GM04504 (cell line): ENCODE measurements at regions not wholly inside any gene's neighbourhood (a gene's known extent, or its start where the extent isn't known, plus 50 kb on each side); places are given as distances from the start of the nearest gene placed in this dataset.

ENCODE experiments used
- DNase-seq: peaks from one replicate; pipeline ENCODE4 v3.0.0-alpha.2; 2012; ENCODE audit warnings: low read depth

DNA sequence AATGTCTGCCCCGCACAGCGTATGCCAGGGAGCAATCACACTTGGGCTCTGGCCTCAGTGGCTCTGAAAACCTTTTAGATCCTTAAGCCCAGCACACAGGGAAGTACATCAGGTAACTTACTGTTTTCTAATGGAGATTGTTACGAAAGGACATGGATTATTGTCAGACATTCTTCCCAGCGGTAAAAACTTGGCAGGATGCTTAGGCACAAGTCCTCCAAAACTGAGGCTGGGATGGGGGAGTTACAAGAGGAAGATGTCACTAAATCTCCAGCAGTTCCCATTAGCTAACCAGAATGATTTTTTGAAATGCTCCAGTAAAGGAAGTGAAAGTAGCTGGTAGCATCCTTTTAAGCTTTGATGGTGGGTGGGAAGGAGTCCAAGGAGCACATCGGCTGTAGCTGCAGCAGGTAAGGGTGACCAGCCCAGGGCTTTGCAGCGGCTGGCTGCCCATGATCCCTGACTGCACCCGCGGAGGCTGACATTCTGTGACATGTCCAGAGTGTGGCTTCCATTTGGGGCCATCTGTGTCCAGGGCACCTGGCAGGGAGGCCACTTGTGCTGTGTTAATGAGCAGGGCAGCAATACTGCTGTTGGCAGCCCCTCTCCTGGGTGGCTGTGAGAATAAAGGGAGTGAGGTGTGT lies 165.8 kb downstream of the GADD45G start:
- DNase-seq, result no peak

DNA sequence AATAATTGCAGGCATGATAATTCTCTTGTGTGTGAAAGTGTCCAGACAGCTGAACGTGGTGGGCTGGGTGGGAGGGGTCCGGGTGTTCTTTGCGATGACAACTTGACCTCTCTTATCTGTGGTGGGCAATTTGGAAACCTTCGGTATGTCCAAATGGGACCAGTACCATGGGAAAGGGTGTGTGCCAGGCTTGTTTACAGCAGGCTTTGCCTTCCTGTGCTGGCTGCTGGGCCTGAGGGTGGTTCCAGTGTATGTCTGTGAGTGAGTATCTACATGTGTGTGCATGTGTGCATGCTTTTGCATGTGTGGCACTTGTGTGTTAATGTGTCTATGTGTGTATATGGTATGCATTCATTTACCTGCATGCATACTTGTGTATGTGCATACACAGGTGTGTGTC lies 166.4 kb downstream of the GADD45G start:
- DNase-seq, result no peak

DNA sequence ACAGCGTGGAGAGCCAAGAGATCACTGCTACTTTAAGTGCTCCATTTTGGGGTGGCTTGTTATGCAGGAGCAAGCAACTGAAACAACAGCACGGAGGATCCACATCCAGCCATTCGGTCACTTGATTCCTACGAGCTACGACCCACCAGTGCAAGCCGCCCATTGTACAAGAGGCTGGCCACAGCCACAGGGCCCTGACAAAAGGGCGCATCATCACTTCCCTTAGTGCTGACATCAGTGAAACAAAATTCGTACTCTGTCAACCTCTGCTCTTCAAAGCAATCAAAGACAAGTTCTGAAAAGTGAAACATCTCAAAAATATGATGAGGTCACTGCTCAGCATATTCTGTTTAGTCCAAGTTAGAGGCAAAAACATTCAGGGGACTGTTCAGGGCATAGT lies 168.4 kb downstream of the GADD45G start:
- DNase-seq, result no peak

DNA sequence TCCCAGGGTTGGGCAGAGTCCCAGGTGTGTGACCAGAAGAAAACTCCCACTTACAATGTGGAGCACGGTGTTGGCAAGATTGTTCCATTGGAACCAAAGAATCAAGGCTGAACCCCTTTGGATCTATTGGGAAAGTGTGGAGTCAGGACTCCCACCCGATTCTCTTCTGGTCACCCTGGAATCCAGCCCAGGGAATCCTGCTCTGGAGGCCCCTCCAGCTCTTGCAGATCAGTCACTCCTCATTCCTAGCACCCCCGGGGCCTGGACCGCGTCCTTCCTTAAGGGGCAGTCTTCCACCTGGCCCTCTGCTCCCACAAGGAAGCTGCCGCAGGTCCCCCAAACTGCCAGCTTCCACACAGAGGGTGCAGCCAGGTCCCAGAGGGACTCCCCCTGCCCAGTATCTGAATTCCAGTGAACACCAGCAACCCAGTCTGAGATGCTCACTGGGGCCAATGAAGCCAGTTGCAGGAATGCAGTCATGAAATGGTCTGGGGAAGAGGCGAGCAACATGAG lies 170.1 kb downstream of the GADD45G start:
- no peak for DNase-seq

DNA sequence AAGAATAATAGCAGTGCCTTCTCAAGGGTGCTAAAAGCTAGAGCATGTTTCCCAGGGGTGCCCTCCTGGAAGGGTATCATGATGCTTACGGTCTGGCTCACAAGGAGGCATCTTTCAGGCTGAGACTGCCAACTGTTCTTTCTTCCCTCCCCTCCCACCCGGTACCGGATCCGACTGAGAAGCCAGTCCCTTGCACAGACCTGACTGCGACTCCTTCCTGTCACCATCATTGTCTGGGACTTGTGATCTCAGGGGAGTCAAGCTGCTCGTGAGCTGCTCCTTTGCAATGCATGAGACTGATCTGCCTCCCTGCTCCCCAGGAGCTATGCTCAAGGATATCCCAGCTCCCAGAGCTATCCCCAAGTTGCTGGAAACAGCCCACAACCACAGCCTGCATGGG lies 170.8 kb downstream of the GADD45G start:
- DNase-seq, result no peak

DNA sequence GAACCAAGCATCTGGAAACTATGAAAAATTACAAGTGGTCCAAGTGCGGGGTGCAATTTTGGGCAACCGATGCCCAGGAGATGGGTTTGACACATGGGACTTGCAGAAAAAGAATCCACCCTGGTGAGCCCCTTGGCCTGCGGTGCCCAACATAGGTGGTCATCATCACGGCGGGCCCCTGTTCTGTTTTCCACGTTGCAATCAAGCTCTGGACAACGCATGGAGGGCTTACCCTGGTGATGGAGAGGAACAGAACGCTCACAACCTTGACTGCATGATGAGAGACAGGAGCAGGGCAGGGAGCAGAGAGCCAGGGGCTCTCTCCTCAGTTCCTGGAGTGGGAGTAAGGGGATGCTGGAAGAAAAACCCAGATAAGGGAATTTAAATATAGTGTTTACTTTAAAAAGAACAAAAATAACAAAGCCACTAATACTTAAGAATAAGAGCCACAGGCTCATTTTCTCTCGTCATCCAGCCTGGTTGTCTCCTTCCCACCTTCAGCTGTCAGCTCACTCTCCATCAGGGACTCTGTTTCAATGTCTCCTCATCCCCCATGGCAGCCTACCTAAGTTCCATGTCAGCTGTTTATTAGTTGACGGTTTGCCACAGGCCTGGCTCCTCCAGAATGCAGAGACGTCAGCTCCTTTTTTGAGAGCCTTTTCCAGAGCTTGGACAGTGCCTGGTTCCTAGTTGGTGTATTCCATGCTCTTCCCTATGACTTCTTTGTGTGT lies 172.1 kb downstream of the GADD45G start:
- no peak for DNase-seq

DNA sequence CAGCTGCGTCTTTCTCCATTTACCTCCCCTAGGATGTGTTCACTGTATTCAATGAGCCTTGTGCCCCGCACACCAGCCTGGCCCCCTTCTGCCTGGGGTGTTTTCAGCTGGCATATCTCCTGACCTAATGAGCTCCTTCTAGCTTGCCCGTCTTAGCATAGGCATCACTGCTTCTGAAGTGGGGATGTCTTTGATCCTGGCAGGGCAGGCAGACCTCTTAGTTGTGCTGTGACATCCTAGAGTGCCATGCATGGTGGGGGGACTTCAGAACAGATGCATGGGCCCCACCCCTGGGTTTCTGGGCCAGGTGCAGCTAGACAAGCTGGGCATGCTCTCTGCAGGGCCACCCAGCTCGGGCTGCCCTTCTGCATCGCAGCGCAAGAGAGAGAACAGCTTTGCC lies 172.7 kb downstream of the GADD45G start:
- DNase-seq, result no peak

DNA sequence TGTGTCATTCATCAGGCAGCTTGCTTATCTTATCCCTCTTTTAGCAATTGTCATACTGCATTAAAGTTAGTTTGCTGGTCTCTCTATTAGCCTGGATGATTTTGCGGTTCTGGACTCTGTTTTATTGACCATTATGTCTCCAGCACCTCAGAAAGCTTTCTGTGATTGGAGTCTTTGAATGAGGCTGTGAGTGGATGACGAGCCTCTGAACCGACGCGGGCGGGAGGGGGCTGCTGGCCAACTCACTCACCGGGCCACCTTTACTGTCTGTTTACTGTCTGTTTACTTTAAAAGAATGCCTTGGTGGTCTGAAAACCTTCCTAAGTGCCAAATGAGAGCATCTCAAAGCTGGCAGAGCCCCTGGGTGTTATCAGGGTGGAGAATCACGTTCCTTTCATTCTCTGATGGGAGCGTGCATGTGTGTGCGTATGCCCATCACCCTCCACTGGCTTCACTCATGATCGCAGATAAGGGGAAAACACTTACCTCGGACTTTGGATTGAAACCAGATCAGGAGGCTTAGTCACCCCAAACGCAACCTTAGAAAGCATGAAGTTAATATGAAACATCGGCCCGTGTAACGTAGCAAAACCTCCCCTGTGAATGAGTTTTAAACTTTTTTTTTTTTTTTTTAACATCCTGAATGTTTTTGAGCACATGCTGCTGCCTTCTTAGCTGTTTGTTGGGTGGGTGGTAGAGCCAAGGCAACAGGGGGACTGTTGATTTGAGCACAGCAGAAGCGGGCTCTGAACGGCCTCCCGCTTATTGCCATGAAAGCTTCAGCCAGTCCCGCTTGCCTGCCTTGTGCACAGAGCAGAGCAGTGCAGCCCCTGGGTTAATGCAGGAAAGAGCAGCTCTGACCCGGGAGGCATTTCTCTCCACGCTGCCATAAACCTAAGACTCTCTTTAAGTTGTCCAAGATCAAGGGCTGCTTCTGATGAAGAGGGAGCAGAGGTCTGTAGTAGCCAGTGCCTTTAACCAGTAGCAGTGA lies 173.6 kb downstream of the GADD45G start:
- DNase-seq, result no peak

DNA sequence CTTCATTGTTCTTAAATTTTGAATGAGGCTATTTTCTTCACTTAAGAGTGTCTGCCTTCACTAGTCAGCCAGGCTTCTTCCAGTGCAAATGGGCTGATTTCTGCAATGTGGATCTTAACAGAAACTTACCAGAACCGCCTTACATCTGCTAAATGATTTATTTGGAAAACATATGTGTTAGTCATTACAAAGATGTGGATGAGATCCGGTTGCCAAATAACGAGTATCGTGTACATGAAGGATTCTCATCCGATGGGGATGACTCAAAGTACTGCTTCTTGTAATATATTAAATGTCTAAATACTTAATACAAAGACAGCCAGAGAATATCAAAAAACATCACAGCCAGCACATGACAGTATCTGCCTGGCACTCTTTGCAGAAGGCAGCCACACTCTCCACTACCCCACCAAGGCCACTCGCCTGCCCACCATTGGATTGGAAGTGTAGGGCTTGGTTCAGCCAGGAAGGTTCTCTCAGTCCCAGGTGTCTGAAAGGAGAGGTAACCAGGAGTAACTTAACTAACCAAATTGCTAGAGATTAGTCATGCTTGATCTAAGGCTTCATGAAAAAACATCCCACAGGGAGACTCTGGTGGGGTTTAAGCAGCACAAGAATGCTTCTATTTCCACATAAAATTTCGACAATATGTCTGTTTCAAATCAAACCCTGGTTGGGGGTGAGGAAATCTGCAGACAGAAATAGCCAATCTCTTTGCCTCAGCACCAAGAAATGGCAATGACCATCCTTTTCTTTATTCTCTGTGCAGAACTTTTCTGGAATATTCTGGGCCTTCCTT lies 174.8 kb downstream of the GADD45G start:
- DNase-seq, result no peak

DNA sequence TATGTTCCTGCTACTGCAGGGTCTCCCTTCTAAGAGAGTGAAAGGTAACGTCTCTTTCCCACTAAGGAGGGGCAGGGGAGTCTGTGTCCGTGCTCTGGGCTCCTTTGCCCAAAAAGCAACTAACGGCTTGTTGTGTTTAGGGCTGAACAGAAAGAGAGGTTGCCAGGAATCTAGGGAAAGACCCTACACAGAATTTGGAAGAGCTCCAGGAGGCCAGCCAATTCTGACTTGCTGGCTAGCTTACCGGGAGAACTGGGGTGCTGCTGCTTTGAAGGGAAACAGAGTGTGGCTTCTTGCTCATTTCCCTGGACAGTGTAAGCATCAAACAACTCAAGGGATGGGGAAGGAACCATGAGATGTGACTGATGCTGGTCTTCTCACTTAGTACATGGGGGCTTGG lies 176.1 kb downstream of the GADD45G start:
- DNase-seq, result no peak

DNA sequence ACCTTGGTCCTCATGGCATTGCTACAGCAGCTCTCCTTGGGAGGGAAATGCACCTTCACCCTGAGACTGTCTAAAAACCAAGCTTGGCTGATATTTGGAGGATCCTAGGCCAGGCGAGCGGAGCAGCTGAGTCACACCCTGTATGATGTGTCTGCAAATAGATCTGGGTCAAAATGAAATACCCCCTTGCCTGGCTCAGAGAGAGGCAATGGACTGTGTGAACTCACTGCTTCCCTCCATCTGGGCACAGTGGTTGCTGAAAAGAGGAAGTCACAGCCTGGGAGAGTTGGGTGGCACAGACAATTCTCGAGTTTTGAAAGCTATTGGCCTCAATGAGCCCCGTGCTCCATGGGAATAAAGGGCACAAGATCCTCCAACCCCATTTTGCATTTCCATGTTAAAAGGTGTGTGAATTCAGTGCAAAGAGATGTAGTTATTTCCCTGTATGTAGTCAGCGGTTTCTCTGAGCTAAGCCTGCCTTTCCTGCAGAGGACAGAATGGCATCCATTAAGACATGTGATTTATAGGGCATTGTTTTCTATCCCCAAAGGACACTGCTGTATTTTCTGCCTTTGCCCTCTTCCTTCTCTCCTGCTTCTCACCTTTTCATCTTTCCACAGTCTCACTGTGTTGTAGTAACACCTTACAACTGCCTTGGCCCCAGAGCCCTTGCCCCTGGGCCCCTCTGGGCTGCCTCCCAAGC lies 177.2 kb downstream of the GADD45G start:
- no peak for DNase-seq

DNA sequence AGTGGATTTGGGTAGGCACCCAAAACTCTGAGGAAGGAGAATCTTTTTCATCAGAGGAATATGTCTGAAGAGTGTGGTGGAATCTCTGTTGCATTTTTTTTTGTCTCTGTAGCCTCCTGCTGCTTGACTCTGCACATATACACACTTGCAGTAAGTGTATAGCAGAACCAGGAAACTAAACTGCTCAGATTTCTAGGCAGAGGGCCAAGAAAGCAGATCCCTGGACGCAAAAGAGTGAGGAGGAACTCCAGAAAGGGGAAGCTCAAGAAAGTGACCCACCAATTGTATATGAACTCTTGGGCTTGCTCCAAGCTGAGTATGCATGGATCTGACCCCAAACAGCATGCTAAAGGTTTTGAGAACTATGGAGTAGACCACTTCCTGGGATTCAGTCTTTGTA lies 181.8 kb downstream of the GADD45G start:
- no peak for DNase-seq

DNA sequence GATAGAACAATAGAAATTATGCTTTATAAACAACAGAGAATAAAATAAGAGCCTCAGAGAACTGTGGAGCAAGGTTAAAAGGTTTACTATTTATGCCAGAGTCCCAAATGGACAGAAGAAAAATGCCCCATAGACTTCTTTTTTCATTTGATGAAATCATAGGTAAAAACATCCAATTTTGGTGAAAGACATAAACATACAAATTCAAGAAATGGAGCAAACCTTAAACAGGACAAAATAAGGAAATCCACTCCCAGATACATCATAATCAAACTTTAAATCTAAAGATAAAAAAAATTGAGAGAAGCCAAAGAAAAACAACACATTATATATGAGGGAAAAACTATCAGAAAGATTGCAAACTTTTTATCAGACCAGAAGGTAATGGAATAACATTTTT lies 182.8 kb downstream of the GADD45G start:
- no peak for DNase-seq

DNA sequence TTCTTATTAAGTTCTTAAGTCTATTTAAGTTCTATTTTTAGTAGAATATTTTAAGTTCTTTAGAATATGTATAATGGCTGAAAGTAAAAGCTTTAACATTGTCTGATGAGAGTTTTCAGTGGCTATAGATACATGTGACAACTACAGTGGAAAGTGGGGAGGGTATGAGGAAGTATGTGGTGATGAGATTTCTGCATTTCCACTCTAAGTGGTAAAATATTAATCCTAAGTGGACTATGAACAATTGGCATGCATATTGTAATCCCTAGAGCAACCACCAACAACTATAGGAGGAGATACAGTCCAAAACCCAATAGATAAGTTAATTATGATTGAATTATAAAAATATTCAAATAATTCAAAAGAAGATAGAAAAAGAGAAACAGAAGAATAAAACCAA lies 183.6 kb downstream of the GADD45G start:
- no peak for DNase-seq

DNA sequence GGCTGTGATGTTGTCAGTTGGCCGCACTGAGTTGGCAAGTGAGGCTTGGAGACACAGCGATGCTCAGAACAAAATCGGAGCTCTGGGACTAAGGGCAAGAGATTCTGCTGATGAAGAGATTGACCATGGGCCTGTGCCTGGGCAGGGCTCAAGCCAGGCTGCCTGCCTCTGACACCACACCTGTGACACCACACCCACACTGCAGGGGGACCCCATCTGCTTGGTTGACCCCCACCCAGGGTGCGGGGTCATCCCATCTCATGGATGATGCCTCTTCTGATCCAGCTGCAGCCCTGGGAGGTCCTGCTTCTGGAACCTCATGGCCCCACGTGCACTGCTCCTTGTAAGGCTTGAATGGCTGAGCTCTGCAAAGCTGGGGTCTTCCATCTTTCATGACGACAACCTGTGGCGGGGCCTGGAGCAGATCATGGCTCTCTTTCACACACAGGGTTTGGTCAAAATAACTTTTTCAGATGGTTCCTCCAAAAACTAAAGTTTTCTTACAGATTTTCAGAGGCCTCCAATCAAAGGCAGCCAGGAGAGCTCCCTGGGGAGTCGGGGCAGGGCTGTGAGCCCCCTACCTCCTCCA lies 185.2 kb downstream of the GADD45G start:
- DNase-seq, result no peak

DNA sequence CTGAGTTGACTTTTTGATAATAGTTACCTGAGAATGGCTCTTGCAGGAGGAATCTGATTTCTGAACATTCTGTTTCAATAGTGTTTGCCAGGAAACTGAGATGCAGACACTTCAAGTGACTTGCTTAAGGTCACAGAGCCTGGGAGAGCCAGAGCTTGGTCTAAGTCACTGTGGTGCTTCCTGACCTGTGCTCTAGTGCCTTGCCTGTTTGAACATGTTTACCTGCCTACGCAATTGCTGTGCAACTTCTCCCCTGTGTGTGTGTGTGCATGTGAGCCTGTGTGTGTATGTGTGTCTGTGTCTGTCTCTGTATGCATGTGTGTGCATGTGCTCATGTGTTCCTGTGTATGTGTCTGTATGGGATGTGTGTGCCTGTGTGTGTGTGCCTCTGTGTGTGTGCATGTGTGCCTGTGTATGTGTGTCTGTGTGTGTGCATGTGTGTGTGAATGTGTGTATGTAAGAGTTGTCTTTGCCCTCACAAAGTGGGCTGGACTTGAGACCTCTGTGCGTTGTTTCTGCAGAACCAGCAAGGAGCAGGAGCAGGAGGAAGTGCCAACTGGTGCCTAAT lies 185.8 kb downstream of the GADD45G start:
- DNase-seq, result no peak

DNA sequence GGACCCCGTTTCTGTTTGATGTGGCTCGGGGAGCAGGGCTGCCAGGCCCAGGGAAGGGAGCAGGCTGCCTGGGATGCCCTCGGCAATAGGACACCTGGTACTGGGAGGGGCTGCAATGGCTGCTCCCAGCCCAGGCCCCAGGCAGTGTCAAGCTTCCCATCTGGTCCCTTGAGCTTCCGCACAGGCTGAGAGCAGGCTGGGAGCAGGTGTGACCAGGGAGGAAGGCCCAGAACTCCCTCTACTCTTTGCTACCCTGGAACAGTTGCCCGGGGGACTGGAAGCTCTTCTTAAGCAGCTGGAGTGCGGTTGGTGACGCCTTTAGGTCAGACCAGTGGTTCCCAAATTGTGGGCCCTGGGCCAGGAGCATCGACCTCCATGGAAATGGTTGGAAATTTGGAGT lies 186.9 kb downstream of the GADD45G start:
- DNase-seq, result no peak

DNA sequence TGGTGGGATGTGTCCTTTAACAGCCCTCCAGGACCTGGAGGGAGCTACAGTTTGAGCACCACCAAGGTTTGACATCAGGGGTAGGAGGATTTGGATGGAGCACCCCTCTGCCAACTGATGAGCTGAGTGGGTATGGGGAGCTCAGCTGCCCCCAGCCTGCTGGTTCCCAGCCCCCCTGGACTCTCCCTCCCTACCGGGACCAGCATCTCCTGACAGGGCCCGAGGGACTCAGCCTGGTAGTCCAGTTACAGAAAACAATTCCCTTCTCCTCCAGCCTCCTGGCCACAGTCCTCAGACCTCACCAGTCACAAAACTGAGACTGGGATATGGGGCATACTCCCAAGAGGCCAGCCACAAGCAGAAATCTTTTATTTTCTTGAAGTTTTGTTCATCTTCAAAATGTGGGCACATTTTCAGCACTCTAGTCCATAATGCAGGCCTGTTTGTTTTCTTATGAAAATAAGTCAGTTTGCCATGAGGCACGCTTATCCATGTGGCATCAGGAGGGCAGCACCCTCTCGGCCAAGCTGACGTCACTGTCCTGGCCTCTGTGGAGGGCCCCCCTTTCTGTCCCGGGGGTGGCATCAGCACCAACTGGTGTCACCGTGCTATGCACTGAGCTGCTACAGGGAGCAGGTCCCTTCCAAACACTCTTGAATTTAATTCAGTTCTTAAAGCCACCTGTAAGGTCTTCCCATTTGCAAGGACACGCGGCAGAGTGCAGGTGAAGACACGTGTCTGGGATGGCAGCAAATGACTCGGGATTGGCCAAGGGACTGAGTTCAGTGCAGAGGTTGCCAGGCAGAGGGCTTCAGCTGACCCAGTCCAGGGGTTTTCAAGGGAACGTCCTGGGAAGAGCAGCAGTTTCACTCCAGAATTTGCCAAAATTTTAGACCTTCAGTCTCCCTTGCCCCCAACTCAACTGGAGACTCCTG lies 187.6 kb downstream of the GADD45G start:
- DNase-seq, result no peak

DNA sequence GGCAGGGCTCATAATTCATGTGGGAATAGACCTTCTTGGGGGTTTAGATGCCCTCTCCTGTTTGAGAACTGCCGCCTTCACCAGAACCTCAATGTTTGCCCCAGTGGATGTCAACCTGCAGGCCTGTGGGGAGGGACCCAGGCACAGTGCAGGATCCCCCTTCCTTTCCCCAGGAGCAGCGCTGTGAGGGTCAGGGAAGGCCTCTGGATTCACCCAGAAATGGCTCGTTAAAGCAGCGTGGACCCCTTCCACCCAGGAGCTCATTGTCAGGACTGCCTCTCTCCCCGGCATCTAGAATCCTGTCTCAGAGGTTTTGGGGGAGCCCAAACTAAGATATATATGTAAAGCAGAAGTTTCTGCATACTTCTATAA lies 188.3 kb downstream of the GADD45G start:
- no peak for DNase-seq
